ENCODE measurements at regions not wholly inside any gene's neighbourhood (a gene's known extent, or its start where the extent isn't known, plus 50 kb on each side); places are given as distances from the start of the nearest gene placed in this dataset.

- TF ChIP-seq, protein P1, sequence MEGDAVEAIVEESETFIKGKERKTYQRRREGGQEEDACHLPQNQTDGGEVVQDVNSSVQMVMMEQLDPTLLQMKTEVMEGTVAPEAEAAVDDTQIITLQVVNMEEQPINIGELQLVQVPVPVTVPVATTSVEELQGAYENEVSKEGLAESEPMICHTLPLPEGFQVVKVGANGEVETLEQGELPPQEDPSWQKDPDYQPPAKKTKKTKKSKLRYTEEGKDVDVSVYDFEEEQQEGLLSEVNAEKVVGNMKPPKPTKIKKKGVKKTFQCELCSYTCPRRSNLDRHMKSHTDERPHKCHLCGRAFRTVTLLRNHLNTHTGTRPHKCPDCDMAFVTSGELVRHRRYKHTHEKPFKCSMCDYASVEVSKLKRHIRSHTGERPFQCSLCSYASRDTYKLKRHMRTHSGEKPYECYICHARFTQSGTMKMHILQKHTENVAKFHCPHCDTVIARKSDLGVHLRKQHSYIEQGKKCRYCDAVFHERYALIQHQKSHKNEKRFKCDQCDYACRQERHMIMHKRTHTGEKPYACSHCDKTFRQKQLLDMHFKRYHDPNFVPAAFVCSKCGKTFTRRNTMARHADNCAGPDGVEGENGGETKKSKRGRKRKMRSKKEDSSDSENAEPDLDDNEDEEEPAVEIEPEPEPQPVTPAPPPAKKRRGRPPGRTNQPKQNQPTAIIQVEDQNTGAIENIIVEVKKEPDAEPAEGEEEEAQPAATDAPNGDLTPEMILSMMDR (IDR thresholded peaks at IDR 0.05): no peak
- DNase-seq (ENCODE audit: low spot score): no peak
These were observed 160.6 kb downstream of the CAPZA3 start for GRCh38 chr12:18898470-18898869.

DNA sequence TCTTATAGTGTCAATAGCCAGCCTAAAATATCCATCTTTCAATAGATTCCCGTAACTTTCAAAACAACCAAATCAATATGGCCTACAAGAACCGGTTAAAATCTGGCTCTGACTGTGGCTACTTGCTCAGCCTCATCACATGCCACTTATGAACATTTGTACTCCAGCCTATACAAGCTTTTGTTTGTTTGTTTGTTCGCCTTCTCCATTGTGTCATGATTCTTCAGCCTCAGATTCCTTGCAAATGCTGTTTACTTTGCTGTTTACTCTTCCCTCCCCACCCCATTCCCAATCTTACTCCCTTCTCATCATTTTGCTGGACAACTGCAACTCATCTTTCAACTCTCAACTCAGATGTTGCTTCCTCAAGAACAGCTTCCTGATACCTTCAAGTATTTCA, 161.2 kb downstream of the CAPZA3 start:
- no peak for DNase-seq (ENCODE audit: low spot score)
- Histone ChIP-seq H3K4me3 (no peak overlapping the region), H3K27ac (no peak overlapping the region)
- TF ChIP-seq, protein P1 (IDR thresholded peaks at IDR 0.05): no peak

More at GRCh38 chr12:18898470-18898869, 160.6 kb downstream of the CAPZA3 start:
- no peak overlapping the region for H3K27ac ChIP-seq
- H3K4me3 ChIP-seq: no peak overlapping the region

DNA sequence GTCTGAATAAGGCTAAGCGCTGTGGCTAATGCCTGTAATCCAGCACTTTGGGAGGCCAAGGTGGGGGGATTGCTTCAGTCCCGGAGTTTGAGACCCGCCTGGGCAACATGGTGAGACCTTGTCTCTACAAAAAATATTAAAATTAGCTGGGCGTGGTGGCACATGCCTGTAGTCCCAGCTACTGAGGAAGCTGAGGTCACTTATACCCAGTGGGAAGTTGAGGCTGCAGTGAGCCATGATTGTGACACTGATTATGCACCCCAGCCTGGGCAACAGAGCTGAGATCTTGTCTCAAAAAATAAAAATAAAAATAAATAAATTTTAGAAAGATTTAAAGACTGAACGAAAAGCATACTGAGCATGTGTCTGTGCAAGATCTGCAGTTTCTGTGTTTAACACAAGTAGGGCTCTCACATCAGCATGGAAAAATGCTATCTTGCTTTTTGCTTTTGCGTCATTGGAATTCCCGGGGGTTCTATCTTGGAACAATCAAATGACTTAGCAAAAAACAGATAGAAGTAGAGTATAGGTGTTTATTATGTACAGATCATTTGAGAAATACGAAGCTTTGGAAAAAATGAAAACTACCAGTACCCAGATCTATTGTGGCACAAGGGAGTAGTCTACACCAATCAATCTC, 161.9 kb downstream of the CAPZA3 start:
- no peak overlapping the region for H3K4me3 ChIP-seq
- no peak for DNase-seq (ENCODE audit: low spot score)
- TF ChIP-seq, protein P1 (IDR thresholded peaks at IDR 0.05): no peak
- no peak overlapping the region for H3K27ac ChIP-seq

GRCh38 chr12:18905134-18905533, 167.2 kb downstream of the CAPZA3 start:
- Histone ChIP-seq H3K4me3 (no peak overlapping the region), H3K27ac (no peak overlapping the region)
- no peak for DNase-seq (ENCODE audit: low spot score)
- TF ChIP-seq, protein P1 (IDR thresholded peaks at IDR 0.05): no peak

DNA sequence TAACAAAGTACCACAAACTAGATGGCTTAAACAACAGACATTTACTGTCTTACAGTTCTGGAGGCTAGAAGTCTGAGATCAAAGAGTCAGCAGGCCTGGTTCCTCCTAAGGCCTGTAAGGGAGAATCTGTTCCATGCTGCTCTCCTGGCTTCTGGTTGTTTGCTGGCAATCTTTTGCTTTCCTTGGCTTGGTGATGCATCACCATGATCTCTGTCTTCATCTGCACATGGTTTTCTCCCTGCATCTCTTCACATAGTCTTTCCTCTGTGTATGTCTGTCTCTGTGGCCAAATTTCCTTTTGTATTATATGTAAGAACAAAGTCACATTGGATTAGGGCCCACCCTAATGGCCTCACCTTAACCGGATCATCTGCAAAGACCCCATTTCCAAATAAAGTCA, 168.5 kb downstream of the CAPZA3 start:
- no peak for DNase-seq (ENCODE audit: low spot score)
- TF ChIP-seq, protein P1 (IDR thresholded peaks at IDR 0.05): no peak
- no peak overlapping the region for H3K4me3 ChIP-seq
- no peak overlapping the region for H3K27ac ChIP-seq

DNA sequence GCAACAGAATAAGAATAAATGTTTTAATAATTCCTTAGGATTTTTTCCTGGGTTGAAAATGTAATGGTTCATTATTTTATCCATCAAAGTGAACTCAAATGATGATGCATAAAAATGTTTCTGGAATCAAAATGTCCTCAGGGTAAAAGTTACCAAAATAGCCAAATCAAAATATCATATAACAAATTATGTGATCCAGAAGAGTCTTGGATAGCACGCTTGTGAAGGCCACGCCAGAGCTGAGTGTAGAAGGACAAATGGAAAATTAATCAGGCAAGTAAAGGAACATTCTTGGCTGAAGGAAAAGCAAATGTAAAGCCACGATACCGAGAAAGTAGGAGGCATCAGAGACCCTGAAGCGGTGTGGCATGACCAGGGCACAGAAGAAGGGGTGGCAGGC, 169.2 kb downstream of the CAPZA3 start:
- Histone ChIP-seq H3K27ac (peak overlapping the region in 1 of 2 donors; percentile 70), H3K4me3 (no peak overlapping the region)
- TF ChIP-seq, protein P1 (IDR thresholded peaks at IDR 0.05): no peak
- no peak for DNase-seq (ENCODE audit: low spot score)

DNA sequence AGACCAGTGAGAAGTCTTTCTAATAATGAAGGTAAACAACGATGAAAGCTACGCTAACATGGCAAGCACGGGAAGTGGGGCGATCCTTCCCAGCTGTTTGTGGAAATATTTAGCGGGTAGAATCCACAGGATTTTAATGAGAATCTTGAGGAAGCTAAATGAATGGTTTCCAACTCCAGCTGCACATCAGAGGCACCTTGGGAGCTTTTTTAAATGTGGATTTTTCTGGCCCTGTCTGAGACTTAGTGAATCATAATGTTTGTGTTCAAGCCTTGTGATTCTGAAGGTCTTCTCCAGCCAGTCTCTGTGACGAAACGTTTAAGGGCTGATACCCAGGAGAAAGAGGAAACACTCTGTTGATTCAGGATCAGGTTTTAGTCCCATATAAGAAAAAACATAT, 169.8 kb downstream of the CAPZA3 start:
- H3K4me3 ChIP-seq: no peak overlapping the region
- no peak for DNase-seq (ENCODE audit: low spot score)
- H3K27ac ChIP-seq: peak overlapping the region in 1 of 2 donors; percentile 70
- TF ChIP-seq, protein P1 (IDR thresholded peaks at IDR 0.05): no peak
